ENCODE measurements at regions not wholly inside any gene's neighbourhood (a gene's known extent, or its start where the extent isn't known, plus 50 kb on each side); places are given as distances from the start of the nearest gene placed in this dataset.

DNA sequence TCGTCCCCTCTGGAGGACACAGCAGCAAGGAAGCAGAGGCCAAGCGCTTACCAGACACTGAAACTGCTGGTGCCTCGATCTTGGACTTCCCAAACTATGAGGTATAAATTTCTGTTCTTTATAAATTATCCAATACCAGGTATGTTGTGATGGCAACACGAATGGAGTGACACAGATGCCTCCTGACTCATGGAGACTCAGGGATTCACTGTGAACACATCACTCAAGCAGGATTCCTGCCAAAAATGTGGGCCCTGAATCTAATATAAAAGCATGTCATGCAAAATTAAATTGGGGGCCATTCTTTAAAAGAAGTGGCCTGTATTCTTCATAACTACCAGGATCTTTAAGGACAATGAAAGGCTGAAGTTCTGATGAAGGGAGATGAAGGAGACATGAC, 52.5 kb upstream of the SLC22A23 start:
- TF ChIP-seq, protein P1, sequence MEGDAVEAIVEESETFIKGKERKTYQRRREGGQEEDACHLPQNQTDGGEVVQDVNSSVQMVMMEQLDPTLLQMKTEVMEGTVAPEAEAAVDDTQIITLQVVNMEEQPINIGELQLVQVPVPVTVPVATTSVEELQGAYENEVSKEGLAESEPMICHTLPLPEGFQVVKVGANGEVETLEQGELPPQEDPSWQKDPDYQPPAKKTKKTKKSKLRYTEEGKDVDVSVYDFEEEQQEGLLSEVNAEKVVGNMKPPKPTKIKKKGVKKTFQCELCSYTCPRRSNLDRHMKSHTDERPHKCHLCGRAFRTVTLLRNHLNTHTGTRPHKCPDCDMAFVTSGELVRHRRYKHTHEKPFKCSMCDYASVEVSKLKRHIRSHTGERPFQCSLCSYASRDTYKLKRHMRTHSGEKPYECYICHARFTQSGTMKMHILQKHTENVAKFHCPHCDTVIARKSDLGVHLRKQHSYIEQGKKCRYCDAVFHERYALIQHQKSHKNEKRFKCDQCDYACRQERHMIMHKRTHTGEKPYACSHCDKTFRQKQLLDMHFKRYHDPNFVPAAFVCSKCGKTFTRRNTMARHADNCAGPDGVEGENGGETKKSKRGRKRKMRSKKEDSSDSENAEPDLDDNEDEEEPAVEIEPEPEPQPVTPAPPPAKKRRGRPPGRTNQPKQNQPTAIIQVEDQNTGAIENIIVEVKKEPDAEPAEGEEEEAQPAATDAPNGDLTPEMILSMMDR (IDR thresholded peaks at IDR 0.05): no peak
- TF ChIP-seq YY1 (IDR thresholded peaks at IDR 0.05; ENCODE audit: low read depth) (no peak), POLR2AphosphoS5 (IDR thresholded peaks at IDR 0.05; ENCODE audit: low read depth, low read length) (no peak), RFX5 (IDR thresholded peaks at IDR 0.05; ENCODE audit: low read length) (no peak), RXRA (IDR thresholded peaks at IDR 0.05; ENCODE audit: borderline replicate concordance, low read depth) (no peak), NRF1 (IDR thresholded peaks at IDR 0.05; ENCODE audit: low read depth, low read length) (no peak), TAF1 (IDR thresholded peaks at IDR 0.05; ENCODE audit: borderline replicate concordance, low read depth, low read length) (no peak), EZH2phosphoT487 (IDR thresholded peaks at IDR 0.05; ENCODE audit: borderline replicate concordance, low read depth) (no peak), JUND (IDR thresholded peaks at IDR 0.05) (no peak), CHD2 (IDR thresholded peaks at IDR 0.05; ENCODE audit: low read length, partially characterized antibody) (no peak)
- TF ChIP-seq, protein P2, sequence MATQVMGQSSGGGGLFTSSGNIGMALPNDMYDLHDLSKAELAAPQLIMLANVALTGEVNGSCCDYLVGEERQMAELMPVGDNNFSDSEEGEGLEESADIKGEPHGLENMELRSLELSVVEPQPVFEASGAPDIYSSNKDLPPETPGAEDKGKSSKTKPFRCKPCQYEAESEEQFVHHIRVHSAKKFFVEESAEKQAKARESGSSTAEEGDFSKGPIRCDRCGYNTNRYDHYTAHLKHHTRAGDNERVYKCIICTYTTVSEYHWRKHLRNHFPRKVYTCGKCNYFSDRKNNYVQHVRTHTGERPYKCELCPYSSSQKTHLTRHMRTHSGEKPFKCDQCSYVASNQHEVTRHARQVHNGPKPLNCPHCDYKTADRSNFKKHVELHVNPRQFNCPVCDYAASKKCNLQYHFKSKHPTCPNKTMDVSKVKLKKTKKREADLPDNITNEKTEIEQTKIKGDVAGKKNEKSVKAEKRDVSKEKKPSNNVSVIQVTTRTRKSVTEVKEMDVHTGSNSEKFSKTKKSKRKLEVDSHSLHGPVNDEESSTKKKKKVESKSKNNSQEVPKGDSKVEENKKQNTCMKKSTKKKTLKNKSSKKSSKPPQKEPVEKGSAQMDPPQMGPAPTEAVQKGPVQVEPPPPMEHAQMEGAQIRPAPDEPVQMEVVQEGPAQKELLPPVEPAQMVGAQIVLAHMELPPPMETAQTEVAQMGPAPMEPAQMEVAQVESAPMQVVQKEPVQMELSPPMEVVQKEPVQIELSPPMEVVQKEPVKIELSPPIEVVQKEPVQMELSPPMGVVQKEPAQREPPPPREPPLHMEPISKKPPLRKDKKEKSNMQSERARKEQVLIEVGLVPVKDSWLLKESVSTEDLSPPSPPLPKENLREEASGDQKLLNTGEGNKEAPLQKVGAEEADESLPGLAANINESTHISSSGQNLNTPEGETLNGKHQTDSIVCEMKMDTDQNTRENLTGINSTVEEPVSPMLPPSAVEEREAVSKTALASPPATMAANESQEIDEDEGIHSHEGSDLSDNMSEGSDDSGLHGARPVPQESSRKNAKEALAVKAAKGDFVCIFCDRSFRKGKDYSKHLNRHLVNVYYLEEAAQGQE (IDR thresholded peaks at IDR 0.05; ENCODE audit: low read depth, low read length): no peak

All from SK-N-SH (cell line).